ENCODE measurements at regions not wholly inside any gene's neighbourhood (a gene's known extent, or its start where the extent isn't known, plus 50 kb on each side); places are given as distances from the start of the nearest gene placed in this dataset.

GRCh38 chr6:50958148-50958697 lies 139.6 kb downstream of the TFAP2B start:
- Histone ChIP-seq H3K9me3 (ENCODE audit: low read length) (no peaks in the 10 kb centered on the region), H3K9ac (ENCODE audit: insufficient read depth, low read depth, low read length) (no peak overlapping the region), H3K27ac (ENCODE audit: extremely low read length, insufficient read depth, low read length) (no peak overlapping the region), H2AFZ (ENCODE audit: low read length) (no peak overlapping the region), H4K20me1 (ENCODE audit: insufficient read depth, low read length) (no peaks in the 10 kb centered on the region), H3K4me1 (ENCODE audit: insufficient read depth, low read length) (no peaks in the 10 kb centered on the region), H3K4me2 (ENCODE audit: low read depth, low read length) (no peak overlapping the region), H3K36me3 (replicated peaks in 1 of 2; ENCODE audit: control insufficient read depth in 1 of 2, insufficient read depth in 2 of 2, low read length in 2 of 2) (no peaks in the 10 kb centered on the region), H3K27me3 (ENCODE audit: control insufficient read depth in 1 of 2, insufficient read depth in 2 of 2, low read length in 2 of 2) (no peaks in the 10 kb centered on the region), H3K79me2 (ENCODE audit: insufficient read depth, low read length) (no peaks in the 10 kb centered on the region), H3K4me3 (replicated peaks in 1 of 3; ENCODE audit: insufficient read depth in 1 of 3, low read depth in 2 of 3, low read length in 3 of 3) (no peak overlapping the region)
- no TSS peak for BruUV-seq (replicated peaks)
- POLR2A ChIA-PET: no interaction called here
- FAIRE-seq: no peak
- TF ChIP-seq ZNF30 (CRISPR knock-in tag; IDR thresholded peaks at IDR 0.05): no peak
- no peak for TF ChIP-seq ERF (CRISPR knock-in tag; IDR thresholded peaks at IDR 0.05)
- peak; percentile 63 for TF ChIP-seq MNT (IDR thresholded peaks at IDR 0.05)
- in situ Hi-C loops (cut with HindIII; ENCODE audit: extremely low pct_ligation_motif_present, low pct_unique_long_range_greater_than_20kb): no loop called here
- CTCF ChIA-PET (ENCODE audit: low intra/inter-chr PET ratio, low total read pairs): no interaction called here
- DNase-seq (ENCODE audit: low spot score): no peak
- intact Hi-C loops (cut with micrococcal nuclease; ENCODE audit: unreplicated experiment): no loop called here
- 82% methylated on average over 1 of the region's 1 CpG for WGBS (ENCODE audit: low lambda C conversion rate)
- ATAC-seq: no peak

- H3K4me3 ChIP-seq (replicated peaks in 1 of 3; ENCODE audit: insufficient read depth in 1 of 3, low read depth in 2 of 3, low read length in 3 of 3): no peak overlapping the region
- H3K9me3 ChIP-seq (ENCODE audit: low read length): no peaks in the 10 kb centered on the region
- H3K79me2 ChIP-seq (ENCODE audit: insufficient read depth, low read length): no peaks in the 10 kb centered on the region
- FAIRE-seq: no peak
- H3K4me1 ChIP-seq (ENCODE audit: insufficient read depth, low read length): no peaks in the 10 kb centered on the region
- no peak overlapping the region for H3K4me2 ChIP-seq (ENCODE audit: low read depth, low read length)
- BruUV-seq (replicated peaks): no TSS peak
- ATAC-seq: no peak
- WGBS (ENCODE audit: low lambda C conversion rate): 25% methylated on average over 4 of the region's 4 CpGs
- intact Hi-C loops (cut with micrococcal nuclease; ENCODE audit: unreplicated experiment): no loop called here
- no peaks in the 10 kb centered on the region for H3K27me3 ChIP-seq (ENCODE audit: control insufficient read depth in 1 of 2, insufficient read depth in 2 of 2, low read length in 2 of 2)
- TF ChIP-seq ZNF598 (CRISPR knock-in tag; IDR thresholded peaks at IDR 0.05; ENCODE audit: borderline replicate concordance) (no peak), ZNF101 (CRISPR knock-in tag; IDR thresholded peaks at IDR 0.05; ENCODE audit: borderline replicate concordance, low read depth) (no peak), BHLHE40 (IDR thresholded peaks at IDR 0.05; ENCODE audit: low read length) (no peak), LCORL (IDR thresholded peaks at IDR 0.05) (no peak), LCORL (CRISPR knock-in tag; IDR thresholded peaks at IDR 0.05) (no peak), XRCC5 (optimal IDR thresholded peaks at IDR 0.05; ENCODE audit: low read length) (no peak), SNRNP70 (IDR thresholded peaks at IDR 0.05; ENCODE audit: low read depth, low read length) (no peak)
- in situ Hi-C loops (cut with HindIII; ENCODE audit: extremely low pct_ligation_motif_present, low pct_unique_long_range_greater_than_20kb): no loop called here
- DNase-seq (ENCODE audit: low spot score): no peak
- POLR2A ChIA-PET: no interaction called here
- H2AFZ ChIP-seq (ENCODE audit: low read length): no peak overlapping the region
- H3K9ac ChIP-seq (ENCODE audit: insufficient read depth, low read depth, low read length): no peak overlapping the region
- H3K36me3 ChIP-seq (replicated peaks in 1 of 2; ENCODE audit: control insufficient read depth in 1 of 2, insufficient read depth in 2 of 2, low read length in 2 of 2): no peaks in the 10 kb centered on the region
- CTCF ChIA-PET (ENCODE audit: low intra/inter-chr PET ratio, low total read pairs): no interaction called here
- H4K20me1 ChIP-seq (ENCODE audit: insufficient read depth, low read length): no peaks in the 10 kb centered on the region
- no peak overlapping the region for H3K27ac ChIP-seq (ENCODE audit: extremely low read length, insufficient read depth, low read length)
Measured at GRCh38 chr6:50959081-50959641, 140.5 kb downstream of the TFAP2B start.
